Kidney (tissue), 13 donors: ENCODE measurements at regions not wholly inside any gene's neighbourhood (a gene's known extent, or its start where the extent isn't known, plus 50 kb on each side); places are given as distances from the start of the nearest gene placed in this dataset.

Experiments
- DNase-seq, 5 donors: peaks; one replicate each; pipeline ENCODE4 v3.0.0-alpha.2; 2013 to 2020
- FAIRE-seq: peaks from 2 replicates; lab custom pipeline; 2012; peaks lifted over from hg19 to GRCh38; lab: Jason Lieb, UNC
- H3K27ac ChIP-seq, 2 donors: one replicate each; pipeline ENCODE4 v1.7.0; 2013; ENCODE audit warnings: low read depth in 2 of 2, low read length in 2 of 2, inconsistent platforms in 1 of 2
- H3K27me3 ChIP-seq: one replicate; pipeline ENCODE4 v1.7.1; 2013; ENCODE audit warnings: low read length, inconsistent platforms; ENCODE audit not compliant: control insufficient read depth, insufficient read depth
- H3K36me3 ChIP-seq, 3 donors: one replicate each; pipeline versions ENCODE4 v1.7.0 to v1.7.1; 2013; ENCODE audit warnings: low read length in 3 of 3, control low read depth in 1 of 3, inconsistent platforms in 1 of 3; ENCODE audit not compliant: insufficient read depth in 3 of 3, control insufficient read depth in 2 of 3
- H3K4me1 ChIP-seq, 3 donors: one replicate each; pipeline versions ENCODE4 v1.7.0 to v1.7.1; 2013; ENCODE audit warnings: low read length in 3 of 3, inconsistent platforms in 1 of 3, low read depth in 1 of 3; ENCODE audit not compliant: control insufficient read depth in 2 of 3, insufficient read depth in 2 of 3
- H3K4me3 ChIP-seq, 3 donors: one replicate each; pipeline versions ENCODE4 v1.7.0 to v1.8.1; 2013; ENCODE audit warnings: low read length in 3 of 3, control low read depth in 1 of 3, inconsistent platforms in 1 of 3
- H3K9ac ChIP-seq, 3 donors: one replicate each; pipeline versions ENCODE4 v1.7.0 to v1.7.1; 2013; ENCODE audit warnings: low read length in 3 of 3, control low read depth in 1 of 3, inconsistent platforms in 1 of 3
- H3K9me3 ChIP-seq, 3 donors: one replicate each; pipeline versions ENCODE4 v1.7.0 to v1.7.1; 2013; ENCODE audit warnings: low read length in 3 of 3, control low read depth in 1 of 3, inconsistent platforms in 1 of 3; ENCODE audit not compliant: control insufficient read depth in 2 of 3, insufficient read depth in 1 of 3
- intact Hi-C: fragments of 100-400 bp; cut with DNase I; formaldehyde crosslinking; loops from one replicate; pipeline ENCODE4 v1.11.1; 2022
- TF ChIP-seq, protein P1 (sequence below): IDR thresholded peaks from 3 replicates; pipeline ENCODE4 v1.5.1; 2012; ENCODE audit warnings: mild to moderate bottlenecking, moderate library complexity, borderline replicate concordance; ENCODE audit not compliant: insufficient read depth; ENCODE audit errors: extremely low read depth
- donor health status: control.
- donor health status: control.
- donor health status: control.
- donor health status: control.
- donor health status: control.
- donor health status: DM: yes; HTN: yes; CAD: no.
- donor health status: Normal renal cell carcinoma (clear cell type).

GRCh38 chr2:41701231-41701630 lies 346.6 kb upstream of the PKDCC start:
- FAIRE-seq (no peak), DNase-seq (no peak)
- Histone ChIP-seq H3K36me3 (no peaks in the 10 kb centered on the region), H3K4me1 (peaks cover 0 to 2% (median 0%) of the 10 kb centered on the region in 3 donors), H3K9ac (no peak overlapping the region), H3K4me3 (no peak overlapping the region), H3K27me3 (no peaks in the 10 kb centered on the region), H3K27ac (no peak overlapping the region), H3K9me3 (no peaks in the 10 kb centered on the region)
- TF ChIP-seq, protein P1, sequence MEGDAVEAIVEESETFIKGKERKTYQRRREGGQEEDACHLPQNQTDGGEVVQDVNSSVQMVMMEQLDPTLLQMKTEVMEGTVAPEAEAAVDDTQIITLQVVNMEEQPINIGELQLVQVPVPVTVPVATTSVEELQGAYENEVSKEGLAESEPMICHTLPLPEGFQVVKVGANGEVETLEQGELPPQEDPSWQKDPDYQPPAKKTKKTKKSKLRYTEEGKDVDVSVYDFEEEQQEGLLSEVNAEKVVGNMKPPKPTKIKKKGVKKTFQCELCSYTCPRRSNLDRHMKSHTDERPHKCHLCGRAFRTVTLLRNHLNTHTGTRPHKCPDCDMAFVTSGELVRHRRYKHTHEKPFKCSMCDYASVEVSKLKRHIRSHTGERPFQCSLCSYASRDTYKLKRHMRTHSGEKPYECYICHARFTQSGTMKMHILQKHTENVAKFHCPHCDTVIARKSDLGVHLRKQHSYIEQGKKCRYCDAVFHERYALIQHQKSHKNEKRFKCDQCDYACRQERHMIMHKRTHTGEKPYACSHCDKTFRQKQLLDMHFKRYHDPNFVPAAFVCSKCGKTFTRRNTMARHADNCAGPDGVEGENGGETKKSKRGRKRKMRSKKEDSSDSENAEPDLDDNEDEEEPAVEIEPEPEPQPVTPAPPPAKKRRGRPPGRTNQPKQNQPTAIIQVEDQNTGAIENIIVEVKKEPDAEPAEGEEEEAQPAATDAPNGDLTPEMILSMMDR = no peak
- intact Hi-C loops = no loop called here

DNA sequence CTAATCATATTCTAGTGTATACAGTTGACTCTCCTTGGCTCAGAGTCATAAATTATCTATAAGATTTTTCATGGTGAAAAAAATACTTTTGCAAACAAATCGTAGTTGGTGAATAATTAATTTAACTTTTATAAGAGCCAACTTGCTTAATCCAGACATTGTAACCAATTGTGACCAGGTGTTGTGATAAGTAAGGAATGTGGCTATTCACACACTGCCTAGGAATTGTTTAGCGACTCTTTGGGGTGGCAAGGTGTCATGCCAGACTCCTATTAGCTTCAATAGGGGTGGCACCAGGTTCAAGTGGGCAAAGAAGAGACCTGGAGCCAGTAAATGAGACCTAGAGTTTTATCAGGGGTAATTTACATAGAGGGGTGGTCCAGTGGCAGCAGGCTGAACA lies 344.7 kb upstream of the PKDCC start:
- Histone ChIP-seq H3K27ac (no peak overlapping the region), H3K27me3 (no peaks in the 10 kb centered on the region), H3K9me3 (no peaks in the 10 kb centered on the region), H3K4me1 (peaks cover 0 to 2% (median 0%) of the 10 kb centered on the region in 3 donors), H3K36me3 (no peaks in the 10 kb centered on the region), H3K4me3 (no peak overlapping the region), H3K9ac (no peak overlapping the region)
- DNase-seq = no peak
- FAIRE-seq = no peak
- intact Hi-C loops = no loop called here
- TF ChIP-seq, protein P1 = no peak

- Histone ChIP-seq H3K36me3 (no peaks in the 10 kb centered on the region), H3K9me3 (no peaks in the 10 kb centered on the region), H3K27ac (no peak overlapping the region), H3K4me3 (no peak overlapping the region), H3K4me1 (no peaks in the 10 kb centered on the region), H3K9ac (no peak overlapping the region), H3K27me3 (no peaks in the 10 kb centered on the region)
- DNase-seq (no peak), FAIRE-seq (no peak)
- TF ChIP-seq, protein P1 = no peak
- intact Hi-C loops = no loop called here
Observed at GRCh38 chr2:41705634-41706033, 342.2 kb upstream of the PKDCC start.

DNA sequence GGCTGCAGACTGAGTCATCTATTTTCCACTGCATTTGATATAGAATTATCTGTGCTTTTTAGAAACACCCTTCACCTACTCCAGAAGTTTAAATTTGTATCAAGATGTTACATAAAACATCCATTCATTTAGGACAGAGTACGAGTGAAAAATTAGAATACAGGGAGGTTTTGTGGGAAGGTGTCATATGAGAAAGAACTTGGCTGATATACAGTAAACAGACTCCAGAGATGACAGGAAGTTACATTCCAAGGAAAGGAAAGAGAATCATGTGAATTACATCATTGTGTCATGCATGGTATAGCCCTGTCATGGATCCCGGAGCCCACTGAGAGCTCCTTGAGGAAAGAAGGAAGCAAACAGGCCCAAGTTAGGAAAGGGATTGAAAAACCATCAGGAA lies 341.5 kb upstream of the PKDCC start:
- H3K27ac ChIP-seq = no peak overlapping the region
- intact Hi-C loops = no loop called here
- no peak overlapping the region for H3K4me3 ChIP-seq
- no peak overlapping the region for H3K9ac ChIP-seq
- no peaks in the 10 kb centered on the region for H3K36me3 ChIP-seq
- no peaks in the 10 kb centered on the region for H3K27me3 ChIP-seq
- no peaks in the 10 kb centered on the region for H3K9me3 ChIP-seq
- TF ChIP-seq, protein P1 = no peak
- FAIRE-seq (no peak), DNase-seq (no peak)
- H3K4me1 ChIP-seq = peaks cover 0 to 3% (median 0%) of the 10 kb centered on the region in 3 donors
